GM06990 (cell line): ENCODE measurements at regions not wholly inside any gene's neighbourhood (a gene's known extent, or its start where the extent isn't known, plus 50 kb on each side); places are given as distances from the start of the nearest gene placed in this dataset.

ENCODE experiments used
- DNase-seq: peaks from one replicate; pipeline ENCODE4 v3.0.0-alpha.2; 2011; ENCODE audit not compliant: insufficient read length; ENCODE audit errors: extremely low read depth
- H3K27me3 ChIP-seq: replicated peaks from 2 replicates; pipeline ENCODE4 v1.6.0; 2011; ENCODE audit warnings: low read length; ENCODE audit not compliant: control insufficient read depth, insufficient read depth
- H3K36me3 ChIP-seq: 2 replicates; pipeline ENCODE4 v1.5.1; 2011; ENCODE audit warnings: low read length; ENCODE audit not compliant: control insufficient read depth, insufficient read depth
- H3K4me3 ChIP-seq: replicated peaks from 2 replicates; pipeline ENCODE4 v1.5.1; 2011; ENCODE audit warnings: low read depth, mild to moderate bottlenecking, control low read depth, low read length
- TF ChIP-seq, protein P1 (sequence below): IDR thresholded peaks from 2 replicates; pipeline ENCODE4 v1.5.1; 2011; ENCODE audit warnings: low read length, control low read depth, mild to moderate bottlenecking, inconsistent platforms; ENCODE audit not compliant: insufficient read depth, poor library complexity, severe bottlenecking

DNA sequence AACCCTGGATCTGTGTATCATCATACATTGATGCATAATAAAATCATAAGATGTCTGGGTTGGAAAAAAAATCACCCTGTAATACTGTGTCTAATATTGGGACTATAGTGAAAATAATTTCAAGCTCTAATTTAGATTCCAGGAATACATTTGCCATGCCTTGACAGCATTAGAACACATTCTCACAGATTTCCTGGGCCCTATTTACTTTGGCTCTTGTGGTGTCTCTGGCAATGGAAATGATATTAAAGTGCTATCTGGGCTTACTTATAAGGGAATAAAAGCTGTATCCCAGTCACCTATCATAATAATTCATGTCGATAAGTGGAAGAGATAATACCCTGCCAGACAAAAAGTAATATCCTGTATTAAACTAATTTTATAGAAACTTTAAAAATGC is 472.0 kb downstream of the ZPLD1 start:
- no peaks in the 10 kb centered on the region for H3K27me3 ChIP-seq
- TF ChIP-seq, protein P1, sequence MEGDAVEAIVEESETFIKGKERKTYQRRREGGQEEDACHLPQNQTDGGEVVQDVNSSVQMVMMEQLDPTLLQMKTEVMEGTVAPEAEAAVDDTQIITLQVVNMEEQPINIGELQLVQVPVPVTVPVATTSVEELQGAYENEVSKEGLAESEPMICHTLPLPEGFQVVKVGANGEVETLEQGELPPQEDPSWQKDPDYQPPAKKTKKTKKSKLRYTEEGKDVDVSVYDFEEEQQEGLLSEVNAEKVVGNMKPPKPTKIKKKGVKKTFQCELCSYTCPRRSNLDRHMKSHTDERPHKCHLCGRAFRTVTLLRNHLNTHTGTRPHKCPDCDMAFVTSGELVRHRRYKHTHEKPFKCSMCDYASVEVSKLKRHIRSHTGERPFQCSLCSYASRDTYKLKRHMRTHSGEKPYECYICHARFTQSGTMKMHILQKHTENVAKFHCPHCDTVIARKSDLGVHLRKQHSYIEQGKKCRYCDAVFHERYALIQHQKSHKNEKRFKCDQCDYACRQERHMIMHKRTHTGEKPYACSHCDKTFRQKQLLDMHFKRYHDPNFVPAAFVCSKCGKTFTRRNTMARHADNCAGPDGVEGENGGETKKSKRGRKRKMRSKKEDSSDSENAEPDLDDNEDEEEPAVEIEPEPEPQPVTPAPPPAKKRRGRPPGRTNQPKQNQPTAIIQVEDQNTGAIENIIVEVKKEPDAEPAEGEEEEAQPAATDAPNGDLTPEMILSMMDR: no peak
- no peaks in the 10 kb centered on the region for H3K36me3 ChIP-seq
- DNase-seq: no peak
- H3K4me3 ChIP-seq: no peak overlapping the region

DNA sequence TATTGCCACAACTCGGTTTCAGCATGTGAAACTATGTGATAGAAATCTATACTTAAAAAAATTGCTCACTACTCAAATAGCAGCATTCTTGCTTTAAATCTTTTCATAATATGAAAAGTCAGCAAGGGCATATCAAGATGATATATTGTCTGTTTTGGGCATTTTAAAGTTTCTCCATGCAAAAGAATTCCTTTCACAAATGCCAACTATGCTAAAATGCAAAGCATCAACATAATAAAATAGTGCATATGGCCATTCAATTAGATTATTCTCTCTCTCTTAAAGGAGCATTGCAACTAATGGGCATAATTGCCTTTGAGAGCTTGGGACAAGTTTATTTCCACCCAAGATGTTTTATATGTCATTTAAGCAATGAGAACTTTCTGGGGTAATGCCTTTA is 475.1 kb downstream of the ZPLD1 start:
- H3K4me3 ChIP-seq: no peak overlapping the region
- TF ChIP-seq, protein P1: no peak
- no peaks in the 10 kb centered on the region for H3K27me3 ChIP-seq
- DNase-seq: no peak
- H3K36me3 ChIP-seq: no peaks in the 10 kb centered on the region

DNA sequence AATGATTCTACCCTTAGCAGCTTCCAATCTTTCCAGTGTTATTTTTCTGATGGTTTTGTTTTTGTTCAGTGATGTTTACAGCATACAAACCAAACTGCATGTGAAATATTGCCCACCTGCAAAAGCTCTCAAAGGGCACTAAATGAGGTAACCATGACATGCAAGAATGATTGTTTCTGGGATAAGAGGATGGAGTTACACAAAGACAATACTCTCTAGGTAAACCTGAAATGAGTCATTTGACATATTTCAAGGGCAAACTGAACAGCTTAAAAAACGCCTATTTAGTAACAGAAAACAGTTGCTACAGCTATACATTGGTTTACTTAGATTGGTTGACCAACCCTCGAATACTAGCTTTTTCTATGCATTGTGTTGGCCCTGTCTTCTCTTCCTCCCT is 481.7 kb downstream of the ZPLD1 start:
- no peak for DNase-seq
- TF ChIP-seq, protein P1: no peak
- H3K4me3 ChIP-seq: no peak overlapping the region

DNA sequence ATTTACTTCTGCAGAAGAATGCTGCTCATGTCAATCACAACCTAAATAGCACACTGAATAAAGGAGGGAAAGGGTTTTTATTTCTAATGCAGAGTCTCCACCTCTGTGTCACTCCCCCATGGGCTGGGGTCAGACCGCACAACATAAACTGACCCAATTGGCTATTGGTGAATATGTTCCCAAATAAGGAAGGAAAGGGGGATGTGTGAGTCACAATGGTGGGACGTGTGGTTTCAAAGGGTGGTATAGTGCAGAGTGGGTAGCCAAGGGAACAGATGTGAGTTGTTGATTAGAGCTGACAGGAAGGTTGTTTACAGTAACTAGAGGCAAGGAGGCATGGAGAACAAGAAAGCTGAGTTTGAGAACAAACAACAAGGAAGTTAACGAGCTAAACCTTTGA is 491.8 kb downstream of the ZPLD1 start:
- DNase-seq: no peak
- H3K36me3 ChIP-seq: no peaks in the 10 kb centered on the region
- H3K4me3 ChIP-seq: no peak overlapping the region
- TF ChIP-seq, protein P1: no peak
- H3K27me3 ChIP-seq: no peaks in the 10 kb centered on the region

More for the DNA sequence above, 481.7 kb downstream of the ZPLD1 start:
- H3K27me3 ChIP-seq: no peaks in the 10 kb centered on the region
- no peaks in the 10 kb centered on the region for H3K36me3 ChIP-seq

DNA sequence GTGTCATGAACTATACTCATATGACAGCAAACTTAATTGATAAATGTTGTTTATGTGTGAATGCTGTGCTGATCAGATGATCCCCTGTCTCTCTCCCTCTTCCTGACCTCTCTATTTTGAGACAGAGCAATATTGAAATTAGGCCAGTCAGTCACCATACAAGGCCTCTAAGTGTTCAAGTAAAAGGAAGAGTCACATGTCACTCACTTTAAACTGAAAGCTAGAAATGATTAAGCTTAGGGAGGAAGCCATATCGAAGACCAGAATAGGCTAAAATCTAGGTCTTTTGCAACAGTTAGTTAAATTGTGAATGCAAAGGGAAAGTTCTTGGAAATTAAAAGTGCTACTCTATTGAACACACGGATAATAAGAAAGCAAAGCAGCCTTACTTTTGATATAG is 498.6 kb downstream of the ZPLD1 start:
- no peaks in the 10 kb centered on the region for H3K27me3 ChIP-seq
- no peak for DNase-seq
- no peaks in the 10 kb centered on the region for H3K36me3 ChIP-seq
- no peak overlapping the region for H3K4me3 ChIP-seq
- TF ChIP-seq, protein P1: no peak

DNA sequence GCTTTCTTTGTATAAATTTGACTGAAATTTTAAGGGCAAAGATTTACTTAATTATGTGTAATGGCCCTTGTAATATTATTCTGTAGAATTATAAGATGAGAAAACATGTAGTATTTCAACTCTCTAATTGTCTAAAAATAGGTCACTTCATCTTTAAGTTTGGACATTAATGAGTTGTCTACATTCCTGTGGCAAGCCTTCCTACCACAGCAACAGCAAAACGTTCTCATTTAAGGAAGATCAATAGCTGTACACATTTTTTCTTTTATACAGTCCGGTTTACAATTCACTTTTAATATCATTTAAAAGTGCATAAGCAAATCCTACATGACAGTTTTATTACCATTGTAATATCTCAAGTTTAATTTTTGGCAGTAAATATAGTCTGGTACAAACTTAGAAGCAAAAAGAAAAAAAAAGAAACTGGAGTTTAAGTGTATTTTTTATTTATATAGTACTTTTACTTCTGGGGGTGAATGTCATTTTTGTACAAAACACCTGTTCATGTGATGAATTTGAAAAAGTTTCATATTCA is 501.8 kb downstream of the ZPLD1 start:
- Histone ChIP-seq H3K36me3 (no peaks in the 10 kb centered on the region), H3K27me3 (no peaks in the 10 kb centered on the region), H3K4me3 (no peak overlapping the region)
- TF ChIP-seq, protein P1: no peak
- DNase-seq: no peak
